Astrocyte of the cerebellum (primary cell): ENCODE measurements at regions not wholly inside any gene's neighbourhood (a gene's known extent, or its start where the extent isn't known, plus 50 kb on each side); places are given as distances from the start of the nearest gene placed in this dataset.

Experiments
- DNase-seq: peaks from one replicate; pipeline ENCODE4 v3.0.0-alpha.2; 2011; ENCODE audit warnings: low read depth
- H3K4me3 ChIP-seq: 2 replicates; pipeline ENCODE4 v1.5.1; 2011; ENCODE audit warnings: mild to moderate bottlenecking, low read depth, low read length, moderate library complexity
- CTCF ChIP-seq: IDR thresholded peaks from 2 replicates; pipeline ENCODE4 v1.5.1; 2012; ENCODE audit warnings: low read length, low read depth, moderate library complexity, mild to moderate bottlenecking; ENCODE audit errors: missing control alignments
- in situ Hi-C: cut with HindIII; loops from 2 replicates; pipeline ENCODE4 v1.10.0; 2017; ENCODE audit warnings: low sequenced_read_pairs

DNA sequence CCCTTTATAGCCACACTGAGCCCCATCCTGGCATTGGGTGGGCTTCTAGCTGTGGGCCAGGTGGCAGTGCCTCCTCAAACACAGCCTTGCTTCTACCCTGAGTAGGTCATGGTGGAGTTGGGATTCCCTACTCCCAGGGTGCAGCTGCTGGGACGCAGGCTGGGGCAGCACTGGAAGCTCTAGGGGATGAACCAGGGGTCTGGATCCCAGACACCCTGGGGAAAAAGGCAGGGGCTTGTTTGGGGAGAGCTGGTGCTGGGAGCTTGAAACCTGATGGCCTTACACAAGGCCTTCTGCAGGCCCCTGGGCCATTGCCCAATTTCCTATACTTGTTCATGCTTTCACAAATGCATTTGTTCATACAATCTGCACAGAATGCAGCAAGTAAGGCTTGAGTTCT is 103.7 kb upstream of the CTBP2 start:
- DNase-seq = no peak
- in situ Hi-C loops = no loop called here
- no peak for TF ChIP-seq CTCF

GRCh38 chr10:125263551-125263950 is 103.2 kb upstream of the CTBP2 start:
- in situ Hi-C loops = no loop called here
- no peak for TF ChIP-seq CTCF
- no peak overlapping the region for H3K4me3 ChIP-seq
- DNase-seq = no peak

More for the DNA sequence above, 103.7 kb upstream of the CTBP2 start:
- H3K4me3 ChIP-seq = no peak overlapping the region

- in situ Hi-C loops = no loop called here
- TF ChIP-seq CTCF = no peak
- H3K4me3 ChIP-seq = no peak overlapping the region
- DNase-seq = no peak
These were observed 102.6 kb upstream of the CTBP2 start for GRCh38 chr10:125262920-125263319.

DNA sequence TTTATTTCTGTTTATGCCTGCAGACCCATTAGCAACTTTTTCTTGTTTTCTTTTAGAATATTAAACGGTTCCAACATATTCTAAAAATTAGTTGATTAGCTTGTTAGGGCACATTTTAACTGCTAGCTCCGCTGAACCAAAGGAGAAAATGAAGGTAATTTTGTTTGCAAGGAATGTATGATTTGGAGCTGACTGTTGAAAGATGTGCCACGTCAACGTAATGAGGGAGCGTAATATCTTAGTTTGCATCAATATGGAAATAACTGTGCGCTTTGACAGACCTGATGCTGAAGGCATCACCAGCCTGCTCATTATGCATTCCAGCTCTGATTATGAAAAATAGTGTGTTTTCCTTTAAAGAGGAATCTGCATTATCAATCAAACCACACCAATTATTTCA is 102.0 kb upstream of the CTBP2 start:
- no peak for DNase-seq
- H3K4me3 ChIP-seq = no peak overlapping the region
- in situ Hi-C loops = no loop called here
- no peak for TF ChIP-seq CTCF

GRCh38 chr10:125261491-125262186 is 101.3 kb upstream of the CTBP2 start:
- TF ChIP-seq CTCF = no peak
- in situ Hi-C loops = no loop called here
- no peak overlapping the region for H3K4me3 ChIP-seq
- DNase-seq = no peak

DNA sequence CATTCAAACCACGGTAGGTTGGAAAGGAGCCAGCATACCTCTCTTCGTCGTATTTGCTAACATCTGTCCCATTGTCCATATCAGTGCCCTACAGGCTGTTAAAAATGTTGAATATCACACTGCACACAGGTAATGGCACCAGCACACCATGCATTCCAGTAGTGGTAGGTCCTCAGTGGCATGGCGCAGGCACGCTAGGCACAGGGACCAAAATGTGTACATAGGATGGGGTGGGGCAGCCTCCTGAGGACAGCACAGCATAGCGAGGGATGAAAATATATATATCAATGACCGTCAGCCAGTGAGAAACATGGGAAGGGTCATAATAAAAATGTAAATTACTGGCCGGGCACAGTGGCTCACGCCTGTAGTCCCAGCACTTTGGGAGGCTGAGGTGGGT is 99.9 kb upstream of the CTBP2 start:
- no peak for DNase-seq
- TF ChIP-seq CTCF = no peak
- in situ Hi-C loops = no loop called here
- H3K4me3 ChIP-seq = no peak overlapping the region
